ENCODE measurements at regions not wholly inside any gene's neighbourhood (a gene's known extent, or its start where the extent isn't known, plus 50 kb on each side); places are given as distances from the start of the nearest gene placed in this dataset.

- no peak for DNase-seq (ENCODE audit: extremely low spot score)
- ChIA-PET CTCF (no interaction called here), POLR2A (no interaction called here)
- no peak for TF ChIP-seq CTCF (IDR thresholded peaks at IDR 0.05; ENCODE audit: control extremely low read depth, extremely low read depth, low read depth, missing control alignments)
These were observed 404.8 kb downstream of the EPHA5 start for GRCh38 chr4:65265526-65265925.

DNA sequence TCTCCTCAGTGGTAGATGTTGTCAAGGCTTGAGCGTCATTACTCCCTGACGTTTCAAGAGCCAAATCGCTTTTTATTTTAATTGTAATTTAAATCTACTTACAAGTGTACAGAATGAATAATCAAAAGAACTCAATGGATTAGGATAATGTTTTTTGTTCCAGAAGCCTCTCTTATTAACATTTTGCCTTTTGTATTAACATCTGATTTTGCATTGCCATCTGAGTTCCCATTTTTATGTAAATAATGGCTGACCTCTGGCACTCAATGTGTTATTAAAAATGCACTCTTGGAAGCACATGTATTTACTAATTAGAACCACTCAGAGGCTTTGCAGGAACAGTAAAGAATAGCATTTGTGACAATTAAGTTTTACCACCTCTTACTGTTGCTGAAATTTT is 411.0 kb downstream of the EPHA5 start:
- no peak for TF ChIP-seq CTCF (IDR thresholded peaks at IDR 0.05; ENCODE audit: control extremely low read depth, extremely low read depth, low read depth, missing control alignments)
- POLR2A ChIA-PET, result no interaction called here
- CTCF ChIA-PET, result no interaction called here
- DNase-seq (ENCODE audit: extremely low spot score), result no peak

- ChIA-PET POLR2A (no interaction called here), CTCF (interaction anchor here (1.1 kb wide), 1 partner anchor 9 kb away, joined by 3 read pairs; no protein-coding TSS in a partner anchor)
- TF ChIP-seq CTCF (IDR thresholded peaks at IDR 0.05; ENCODE audit: control extremely low read depth, extremely low read depth, low read depth, missing control alignments), result no peak
- DNase-seq (ENCODE audit: extremely low spot score), result no peak
These were observed 419.4 kb downstream of the EPHA5 start for GRCh38 chr4:65250916-65251315.

GRCh38 chr4:65249111-65249510 is 421.2 kb downstream of the EPHA5 start:
- POLR2A ChIA-PET, result no interaction called here
- CTCF ChIA-PET, result no interaction called here
- TF ChIP-seq CTCF (IDR thresholded peaks at IDR 0.05; ENCODE audit: control extremely low read depth, extremely low read depth, low read depth, missing control alignments), result no peak
- no peak for DNase-seq (ENCODE audit: extremely low spot score)

DNA sequence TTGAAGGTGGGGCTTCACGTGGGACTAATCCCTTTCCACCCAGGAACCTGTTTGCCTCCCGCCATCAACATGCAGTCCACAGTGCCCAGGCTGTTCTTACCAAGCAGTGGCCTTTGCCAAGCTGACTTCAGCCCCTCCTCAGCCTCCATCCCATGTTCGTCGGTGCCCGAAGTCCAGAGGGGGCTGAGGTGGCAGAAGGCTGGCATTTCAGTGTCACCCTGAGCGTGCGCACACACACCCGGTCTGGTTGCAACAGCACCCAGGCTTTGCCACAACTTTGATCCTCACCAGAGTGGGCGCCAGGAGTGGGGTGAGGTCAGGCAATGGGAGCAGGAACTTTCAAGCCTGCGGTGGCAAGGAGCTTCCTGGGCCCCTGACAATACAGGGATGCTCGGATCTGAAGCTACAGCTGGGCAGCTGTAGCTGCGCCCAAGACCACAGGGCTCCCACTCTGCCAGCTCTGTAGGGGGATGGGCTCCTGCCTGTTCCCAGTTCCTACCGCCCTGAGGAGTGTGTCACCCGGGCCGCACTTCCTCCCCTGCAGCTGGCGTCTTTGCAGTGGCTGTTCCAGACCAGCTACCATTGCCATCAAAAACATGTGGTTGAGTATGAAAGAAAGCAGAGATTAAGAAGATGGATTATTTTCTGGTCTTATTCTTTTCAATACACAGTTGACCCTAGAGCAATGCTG is 428.0 kb downstream of the EPHA5 start:
- TF ChIP-seq CTCF (IDR thresholded peaks at IDR 0.05; ENCODE audit: control extremely low read depth, extremely low read depth, low read depth, missing control alignments), result no peak
- ChIA-PET CTCF (interaction anchor here (1.0 kb wide), 2 partner anchors 9 to 11 kb away, joined by 3 read pairs; no protein-coding TSS in a partner anchor), POLR2A (no interaction called here)
- no peak for DNase-seq (ENCODE audit: extremely low spot score)

- TF ChIP-seq CTCF (IDR thresholded peaks at IDR 0.05; ENCODE audit: control extremely low read depth, extremely low read depth, low read depth, missing control alignments), result no peak
- no peak for DNase-seq (ENCODE audit: extremely low spot score)
- POLR2A ChIA-PET, result no interaction called here
- CTCF ChIA-PET, result interaction anchor here (1.0 kb wide), 2 partner anchors 9 to 10 kb away, joined by 3 read pairs; no protein-coding TSS in a partner anchor
These were observed 428.9 kb downstream of the EPHA5 start for GRCh38 chr4:65241257-65241997.

All from GM10248 (cell line).